A172 (cell line): ENCODE measurements at regions not wholly inside any gene's neighbourhood (a gene's known extent, or its start where the extent isn't known, plus 50 kb on each side); places are given as distances from the start of the nearest gene placed in this dataset.
A peak's percentile ranks its signal among the peaks of the same experiment; 100 is the strongest.
"Not testable (repeated sequence)": the region's sequence is repeated elsewhere in the genome, so short reads cannot be mapped to it uniquely, and the experiment has no call there.

Experiments used
- DNase-seq: peaks from one replicate; pipeline ENCODE4 v3.0.0-alpha.2; 2015; ENCODE audit warnings: low spot score

GRCh38 chr3:187536185-187536584 lies 134.0 kb downstream of the SST start:
- no peak for DNase-seq

GRCh38 chr3:187533797-187534196 lies 136.4 kb downstream of the SST start:
- DNase-seq = no peak

- DNase-seq = no peak
Measured at GRCh38 chr3:187531831-187532230, 138.4 kb downstream of the SST start.

GRCh38 chr3:187522890-187523289 lies 147.3 kb downstream of the SST start:
- DNase-seq = no peak

GRCh38 chr3:187522293-187522692 lies 147.9 kb downstream of the SST start:
- DNase-seq = no peak

GRCh38 chr3:187521546-187521945 lies 148.6 kb downstream of the SST start:
- DNase-seq = no peak

- peak; percentile 42 for DNase-seq
Measured at GRCh38 chr3:187520027-187520945, 149.9 kb downstream of the SST start.

- peak; percentile 81 for DNase-seq
Measured at GRCh38 chr3:187519428-187519890, 150.7 kb downstream of the SST start.

GRCh38 chr3:187518616-187519015 lies 150.4 kb downstream of the RTP4 start:
- no peak for DNase-seq

GRCh38 chr3:187518207-187518606 lies 150.0 kb downstream of the RTP4 start:
- no peak for DNase-seq

- no peak for DNase-seq
Measured at GRCh38 chr3:187516446-187517185, 148.4 kb downstream of the RTP4 start.

GRCh38 chr3:187507905-187508304 lies 139.7 kb downstream of the RTP4 start:
- no peak for DNase-seq

GRCh38 chr3:187507266-187507665 lies 139.1 kb downstream of the RTP4 start:
- no peak for DNase-seq

GRCh38 chr3:187504435-187504834 lies 136.2 kb downstream of the RTP4 start:
- DNase-seq = no peak

GRCh38 chr3:187498211-187498724 lies 130.1 kb downstream of the RTP4 start:
- no peak for DNase-seq

- no peak for DNase-seq
Measured at GRCh38 chr3:187497052-187497451, 128.9 kb downstream of the RTP4 start.

- not testable (repeated sequence) for DNase-seq
Measured at GRCh38 chr3:187494056-187494455, 125.9 kb downstream of the RTP4 start.

GRCh38 chr3:187491371-187491770 lies 123.2 kb downstream of the RTP4 start:
- no peak for DNase-seq

GRCh38 chr3:187490366-187490765 lies 122.2 kb downstream of the RTP4 start:
- DNase-seq = no peak

- DNase-seq = no peak
Measured at GRCh38 chr3:187484547-187485295, 116.5 kb downstream of the RTP4 start.

GRCh38 chr3:187481426-187481825 lies 113.2 kb downstream of the RTP4 start:
- DNase-seq = no peak

GRCh38 chr3:187475613-187476012 lies 107.4 kb downstream of the RTP4 start:
- DNase-seq = not testable (repeated sequence)
